ENCODE measurements at regions not wholly inside any gene's neighbourhood (a gene's known extent, or its start where the extent isn't known, plus 50 kb on each side); places are given as distances from the start of the nearest gene placed in this dataset.

DNA sequence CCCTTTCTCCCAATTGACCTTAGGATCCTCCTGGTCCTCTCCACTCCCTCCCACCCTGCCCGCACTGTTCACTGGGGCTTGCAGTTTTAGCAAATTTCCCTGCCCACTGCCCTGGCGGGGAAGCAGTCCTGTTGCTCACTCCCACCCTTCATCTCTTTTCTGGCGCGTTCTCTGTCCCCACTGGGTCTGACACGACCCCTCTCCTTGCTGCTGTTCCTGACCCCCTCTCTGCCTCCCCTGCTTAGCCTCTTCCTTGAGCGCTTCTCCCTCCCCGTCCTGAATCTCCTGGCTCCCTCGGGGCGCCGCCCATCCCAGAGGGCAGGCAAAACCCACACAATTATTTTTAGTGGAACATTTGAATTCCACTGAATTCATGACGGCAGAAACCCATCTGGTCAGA, 1796.4 kb downstream of the TP53TG3F start:
- DNase-seq (ENCODE audit: low spot score), result no peak

DNA sequence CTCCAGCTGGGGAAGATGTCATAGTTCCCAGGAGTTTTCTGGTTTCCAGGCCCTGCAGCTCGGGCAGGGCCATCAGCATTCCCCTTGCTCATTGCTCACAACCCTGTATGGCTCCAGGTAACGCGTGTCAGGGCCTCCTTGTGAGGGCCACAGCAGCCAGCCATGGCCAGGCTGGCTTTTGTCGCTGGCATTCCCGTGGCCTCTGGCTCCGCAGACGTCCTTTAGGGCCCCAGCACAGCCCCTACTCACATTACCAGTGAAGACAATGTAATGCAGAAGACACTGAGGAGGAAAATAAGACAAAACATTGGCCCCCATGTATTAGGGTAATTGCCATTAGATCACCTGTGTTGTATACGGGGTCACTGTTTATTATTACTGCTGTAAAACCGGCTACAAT, 1799.0 kb downstream of the TP53TG3F start:
- DNase-seq (ENCODE audit: low spot score), result no peak

DNA sequence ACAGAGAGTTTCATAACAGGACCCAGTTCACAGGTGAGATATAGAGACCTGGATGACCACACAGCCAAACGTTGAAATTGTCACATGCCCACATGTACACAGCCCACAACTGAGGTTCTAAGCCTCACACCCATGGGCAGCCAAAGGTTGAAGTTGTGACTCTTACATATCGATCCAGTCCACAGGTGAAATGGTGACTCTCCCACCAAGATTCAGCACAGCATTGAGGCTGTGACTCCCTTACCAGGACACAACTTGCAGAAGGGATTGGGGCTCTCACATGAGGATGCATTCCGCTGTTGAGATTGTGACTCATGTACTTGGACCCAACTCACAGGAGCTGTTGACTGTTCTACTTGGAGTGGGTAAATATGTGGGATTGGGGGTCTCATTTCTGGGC, 1836.4 kb downstream of the TP53TG3F start:
- no peak for DNase-seq (ENCODE audit: low spot score)

DNA sequence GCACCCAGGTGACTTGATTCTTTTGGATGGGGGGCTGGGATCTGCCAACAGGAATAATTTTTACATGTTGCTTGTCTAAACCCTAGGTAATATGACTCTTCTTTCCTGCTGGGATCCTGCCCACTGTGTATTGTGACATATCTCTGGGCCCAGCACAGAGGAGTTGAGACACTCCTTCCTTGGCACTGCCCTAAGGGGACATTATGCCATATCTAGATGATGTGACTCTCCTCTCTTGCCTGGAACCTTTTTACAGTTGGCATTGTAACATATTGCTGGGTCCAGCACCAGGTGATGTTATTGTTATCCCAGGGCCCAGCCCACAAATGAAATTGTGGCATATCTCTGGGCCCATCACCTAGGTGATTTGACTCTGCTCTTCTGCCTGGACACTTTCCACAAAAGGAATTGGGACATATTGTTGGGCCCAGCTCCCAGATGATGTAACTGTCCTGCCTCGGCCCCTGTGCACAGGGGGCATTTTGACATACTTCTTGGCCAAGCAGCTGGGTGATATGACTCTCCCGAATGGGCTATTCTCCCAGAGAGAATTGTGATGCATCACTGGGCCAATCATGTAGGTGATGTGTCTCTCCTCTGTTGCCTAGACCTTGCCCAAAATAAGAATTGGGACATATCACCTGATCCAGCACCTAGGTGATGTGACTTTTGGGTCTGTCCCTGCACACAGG, 1837.7 kb downstream of the TP53TG3F start:
- DNase-seq (ENCODE audit: low spot score), result no peak

DNA sequence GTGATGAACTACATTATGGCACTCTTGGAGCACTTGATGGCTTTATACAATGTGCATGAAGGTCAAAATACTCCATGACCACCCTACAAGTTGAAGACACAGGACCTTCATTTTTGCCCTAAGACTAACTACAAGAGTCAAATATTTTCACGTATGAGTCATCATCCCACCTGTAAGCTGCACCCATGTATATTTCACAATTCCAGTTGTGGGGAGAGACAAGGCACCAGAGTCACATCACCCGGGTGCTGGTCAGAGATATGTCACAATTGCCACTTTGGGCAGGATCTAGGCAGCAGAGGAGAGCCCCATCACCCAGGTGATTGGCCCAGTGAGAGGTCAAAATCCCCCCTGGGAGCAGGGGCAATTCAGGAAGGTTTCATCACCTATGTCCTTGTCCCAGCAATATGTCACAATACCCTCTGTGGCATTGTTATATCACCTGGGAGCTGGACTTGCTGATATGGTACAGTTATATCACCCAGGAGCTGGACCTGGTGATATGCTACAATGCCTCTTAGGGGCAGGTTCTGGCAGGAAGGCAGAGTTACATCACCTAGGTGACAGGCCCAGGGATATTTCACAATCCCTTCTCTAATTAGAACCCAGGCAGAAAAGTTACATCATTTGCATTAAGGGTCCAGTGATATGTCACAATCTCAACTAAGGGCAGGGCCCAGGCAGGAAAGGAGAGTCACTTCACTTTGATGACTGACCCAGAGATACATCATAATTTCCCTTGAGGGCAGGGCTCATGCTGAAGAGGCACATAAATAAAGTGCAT, 1839.2 kb downstream of the TP53TG3F start:
- DNase-seq (ENCODE audit: low spot score), result no peak

DNA sequence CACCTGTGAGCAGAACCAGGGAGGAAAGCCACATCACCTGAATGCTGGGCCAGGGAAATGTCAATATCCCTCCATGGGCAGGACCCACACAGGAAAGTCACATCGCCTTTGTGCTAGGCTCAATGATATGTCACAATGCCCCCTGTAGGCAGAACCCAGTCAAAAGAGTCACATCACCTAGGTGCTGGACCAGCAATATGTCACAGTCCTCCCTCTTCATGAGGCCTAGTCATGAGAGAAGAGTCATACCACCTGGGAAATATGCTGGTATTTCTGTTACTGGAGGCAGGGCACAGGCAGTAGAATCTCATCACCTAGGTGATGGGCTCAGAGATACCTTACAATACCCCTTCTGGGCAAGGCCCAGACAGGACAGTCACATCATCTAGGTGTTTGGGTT, 1843.4 kb downstream of the TP53TG3F start:
- DNase-seq (ENCODE audit: low spot score), result no peak

DNA sequence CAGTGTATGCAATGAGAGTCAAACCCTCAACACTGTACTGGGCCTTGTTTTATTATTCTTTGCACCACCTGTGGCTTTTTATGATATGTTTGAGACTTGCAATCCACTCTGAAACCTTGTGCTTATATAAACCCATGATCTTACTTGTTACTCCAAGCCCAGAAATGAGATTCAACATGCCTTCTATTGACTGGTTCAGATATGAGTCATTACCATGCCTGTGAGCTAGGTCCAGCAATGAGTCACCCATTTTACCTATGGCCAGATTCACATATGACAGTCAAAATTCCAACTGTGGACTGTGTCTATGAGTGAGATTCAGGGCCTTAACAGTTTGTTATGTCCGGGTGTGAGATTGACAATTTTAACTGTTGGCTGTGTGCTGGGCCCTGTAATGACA, 1846.1 kb downstream of the TP53TG3F start:
- DNase-seq (ENCODE audit: low spot score), result no peak

DNA sequence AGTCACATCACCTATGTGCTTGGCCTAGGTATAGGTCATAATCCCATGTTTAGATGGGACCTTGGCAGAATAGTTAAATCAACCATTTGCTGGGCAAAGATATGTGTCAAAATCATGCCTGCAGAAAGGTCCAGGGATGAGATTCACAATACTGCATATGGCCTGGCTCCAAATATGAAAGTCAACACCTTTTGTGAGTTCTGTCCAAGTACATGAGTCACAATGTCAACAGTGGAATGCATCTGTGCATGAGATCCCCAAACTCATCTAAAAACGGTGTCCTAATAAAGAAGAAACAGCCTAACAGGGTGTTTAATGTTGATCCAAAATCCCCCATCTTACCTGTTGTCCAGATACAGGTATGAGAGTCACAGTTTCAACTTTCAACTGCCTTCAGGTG, 1847.5 kb downstream of the TP53TG3F start:
- no peak for DNase-seq (ENCODE audit: low spot score)

DNA sequence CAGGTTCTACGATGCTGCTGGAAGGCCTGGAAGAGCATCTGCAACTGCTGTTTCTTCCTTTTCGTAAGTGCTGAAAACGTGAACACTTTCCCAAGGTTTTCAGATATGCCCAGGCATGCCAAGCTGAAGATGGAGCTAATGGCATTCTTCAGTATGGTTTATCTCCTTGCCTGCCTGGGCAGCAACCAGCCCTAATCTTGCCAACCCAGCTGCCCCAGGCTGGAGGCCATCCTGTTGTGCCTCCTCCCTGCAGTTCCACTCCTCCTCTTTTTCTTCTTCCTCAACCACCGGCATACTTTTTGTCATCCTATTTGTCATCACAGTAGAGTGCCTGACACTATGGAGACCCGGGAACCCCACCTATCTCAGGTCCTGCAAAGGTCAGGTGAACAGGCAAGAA, 1849.3 kb downstream of the TP53TG3F start:
- DNase-seq (ENCODE audit: low spot score), result no peak

DNA sequence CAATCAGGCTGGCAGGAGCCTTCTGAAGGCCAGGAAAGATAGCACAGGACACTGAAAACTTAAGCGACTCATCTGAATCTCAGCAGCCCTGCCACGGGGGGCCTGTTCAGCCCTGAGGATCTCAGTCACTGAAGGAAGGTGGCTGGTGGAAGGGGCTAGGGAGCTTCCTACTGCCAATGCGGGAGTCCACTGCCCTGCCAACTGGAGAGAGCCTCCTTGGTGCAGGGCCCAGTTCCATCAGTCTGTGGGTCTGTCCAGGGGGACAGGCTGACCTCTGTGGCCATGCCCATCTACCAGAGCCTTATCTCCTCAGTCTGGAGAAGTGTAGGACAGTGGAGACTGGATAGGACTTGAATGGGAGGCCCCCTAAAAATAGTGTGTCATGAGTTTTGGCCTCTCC, 1851.6 kb downstream of the TP53TG3F start:
- no peak for DNase-seq (ENCODE audit: low spot score)

DNA sequence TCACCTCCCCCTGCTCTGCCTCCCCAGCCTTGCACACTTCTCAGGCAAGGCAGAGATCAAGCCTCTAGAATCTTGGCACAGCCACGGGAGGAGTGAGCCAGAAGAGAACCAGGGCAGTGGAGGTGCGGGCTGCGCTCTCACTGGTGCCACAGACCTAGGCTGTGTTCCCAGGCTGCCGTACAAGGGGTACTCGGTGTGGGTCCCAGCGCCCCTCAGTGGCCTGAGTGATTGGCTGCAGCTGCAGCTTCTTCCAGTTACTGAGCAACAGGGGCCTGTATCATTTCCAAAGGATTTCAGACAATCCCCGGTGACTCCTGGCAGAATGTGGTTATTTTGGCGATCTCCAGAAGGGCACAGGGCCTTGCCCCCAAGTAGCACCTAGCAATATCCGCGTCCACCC, 1852.1 kb downstream of the TP53TG3F start:
- no peak for DNase-seq (ENCODE audit: low spot score)

DNA sequence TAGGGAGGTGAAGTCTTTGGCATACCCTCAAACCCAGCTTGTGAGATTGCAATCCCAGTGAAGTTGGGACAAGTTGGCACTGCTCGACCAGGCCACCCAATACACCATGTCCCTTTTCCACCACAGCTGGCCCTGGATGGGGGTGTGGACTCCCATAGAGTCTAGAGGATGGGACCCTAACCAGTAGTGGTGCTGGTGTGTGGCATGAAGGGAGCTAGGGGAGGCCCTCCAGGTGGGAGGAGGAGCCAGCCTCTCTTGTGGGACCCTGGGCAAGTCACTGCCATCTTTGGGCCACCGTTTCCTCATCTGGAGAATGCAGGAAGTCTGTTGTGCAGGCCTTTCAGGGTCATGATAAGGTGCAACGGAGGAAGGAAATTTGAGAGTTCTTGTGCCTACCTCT, 1854.9 kb downstream of the TP53TG3F start:
- DNase-seq (ENCODE audit: low spot score), result no peak

DNA sequence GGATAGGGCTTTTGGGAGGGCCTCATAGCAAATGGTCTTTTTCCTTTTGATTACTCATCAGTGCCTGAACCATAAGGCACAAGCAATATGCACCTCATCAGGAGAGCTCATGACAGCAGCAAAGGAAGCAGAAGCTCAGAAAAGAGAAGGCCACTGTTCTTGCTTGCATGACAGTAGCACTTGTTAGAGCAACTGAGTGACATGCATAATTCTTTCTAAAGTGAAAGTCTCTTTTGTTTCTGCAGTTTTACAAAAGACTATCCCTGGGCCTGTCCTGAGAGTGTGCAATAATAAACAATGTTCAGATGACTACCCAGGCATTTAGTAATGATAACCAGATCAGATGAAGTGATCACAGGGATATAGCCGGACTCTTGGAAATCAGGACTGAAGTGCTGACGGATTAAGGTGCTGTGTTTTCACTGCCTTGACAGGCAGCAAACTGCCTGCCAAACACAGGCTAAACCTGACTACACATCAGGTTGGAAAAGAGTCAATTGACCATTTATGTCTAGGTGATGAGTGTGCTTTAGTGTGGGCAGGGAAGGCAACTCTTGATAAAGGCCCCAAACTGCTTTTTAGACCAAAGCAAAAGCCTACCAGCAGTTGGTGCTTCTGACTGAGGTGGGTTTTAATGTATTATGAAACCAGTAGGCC, 1860.3 kb downstream of the TP53TG3F start:
- DNase-seq (ENCODE audit: low spot score), result no peak

DNA sequence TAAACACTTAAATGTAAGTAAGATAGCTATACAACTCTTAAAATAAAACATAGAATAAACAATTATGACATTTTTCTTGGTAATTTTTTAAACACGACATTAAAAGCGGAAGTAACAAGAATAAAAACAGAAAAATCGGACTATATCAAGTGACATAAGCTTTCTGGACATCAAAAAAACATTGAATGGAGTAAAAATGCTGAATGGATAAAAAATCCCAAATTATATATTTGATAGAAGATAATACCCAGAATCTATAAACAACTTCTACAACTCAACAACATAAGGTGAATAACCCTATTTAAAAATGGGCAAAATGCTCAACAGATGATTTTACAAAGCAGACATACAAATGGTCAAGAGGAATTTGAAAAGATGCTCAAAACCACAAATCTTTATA, 1866.5 kb downstream of the TP53TG3F start:
- DNase-seq (ENCODE audit: low spot score), result no peak

DNA sequence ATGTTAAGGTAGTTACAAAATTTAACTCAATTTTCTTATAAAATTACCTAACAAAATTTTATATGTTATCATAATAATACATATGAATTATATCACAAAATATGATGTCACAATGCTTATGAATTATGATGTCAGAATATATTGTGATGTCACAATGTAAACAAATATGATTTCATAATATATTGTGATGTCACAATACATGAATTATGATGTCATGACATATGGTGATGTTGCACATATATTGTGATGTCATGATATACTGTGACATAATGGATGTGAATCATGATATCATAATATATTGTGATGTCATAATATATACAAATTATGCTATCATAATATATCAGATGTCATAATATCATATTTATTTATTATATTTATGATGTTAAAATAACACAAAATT, 1879.9 kb downstream of the TP53TG3F start:
- no peak for DNase-seq (ENCODE audit: low spot score)

DNA sequence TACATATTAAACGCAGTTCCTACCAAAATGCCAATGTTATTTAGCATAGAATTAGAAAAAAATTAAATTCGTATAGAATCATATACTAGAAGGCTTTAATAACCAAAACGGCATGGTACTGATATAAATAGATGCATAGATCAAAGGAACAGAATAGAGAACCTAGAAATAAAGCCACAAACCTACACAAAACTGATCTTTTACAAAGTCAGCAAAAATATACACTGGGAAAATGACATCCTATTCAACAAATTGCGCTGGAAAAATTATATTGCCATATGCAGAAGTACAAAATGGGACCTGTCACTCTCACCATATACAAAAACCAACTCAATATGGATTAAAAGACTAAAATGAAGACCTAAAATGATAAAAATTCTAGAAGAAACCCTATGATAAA, 1882.6 kb downstream of the TP53TG3F start:
- no peak for DNase-seq (ENCODE audit: low spot score)

DNA sequence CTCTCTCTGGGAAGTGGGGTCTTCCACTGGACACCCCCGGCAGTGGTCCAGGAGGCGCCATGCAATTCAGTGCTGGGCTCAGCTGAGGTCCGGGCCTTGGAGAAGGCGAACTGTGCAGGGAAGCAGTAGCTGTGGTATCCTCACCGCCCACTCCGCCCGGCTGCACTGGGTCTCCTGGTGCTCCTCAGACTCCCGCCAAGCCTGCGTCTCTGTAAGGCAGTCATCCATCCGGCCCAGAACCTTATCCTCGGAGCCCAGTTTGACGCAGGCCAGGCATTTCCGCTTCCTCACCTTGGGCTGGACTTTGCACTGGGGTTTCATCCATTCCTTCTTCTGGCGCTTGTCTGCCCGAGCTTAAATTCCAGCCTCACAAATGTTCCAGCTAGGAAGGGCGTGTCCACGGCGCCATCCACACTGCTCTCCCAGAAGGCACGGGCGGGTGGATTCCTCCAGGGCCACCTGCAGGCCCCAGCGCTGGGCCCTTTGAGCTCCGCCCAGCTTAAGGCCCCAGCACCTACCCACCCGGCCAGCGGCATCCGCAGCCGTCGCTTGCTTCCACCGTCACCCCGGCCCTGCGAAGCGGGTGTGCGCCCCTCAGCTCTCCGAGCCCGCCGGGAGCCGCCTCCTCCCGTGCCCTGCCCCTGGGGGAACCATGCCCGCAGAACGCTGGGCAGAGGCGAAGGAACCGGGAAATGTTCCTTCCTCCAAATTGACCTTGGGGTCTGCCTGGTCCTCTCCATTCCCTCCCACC, 1884.8 kb downstream of the TP53TG3F start:
- DNase-seq (ENCODE audit: low spot score), result no peak

DNA sequence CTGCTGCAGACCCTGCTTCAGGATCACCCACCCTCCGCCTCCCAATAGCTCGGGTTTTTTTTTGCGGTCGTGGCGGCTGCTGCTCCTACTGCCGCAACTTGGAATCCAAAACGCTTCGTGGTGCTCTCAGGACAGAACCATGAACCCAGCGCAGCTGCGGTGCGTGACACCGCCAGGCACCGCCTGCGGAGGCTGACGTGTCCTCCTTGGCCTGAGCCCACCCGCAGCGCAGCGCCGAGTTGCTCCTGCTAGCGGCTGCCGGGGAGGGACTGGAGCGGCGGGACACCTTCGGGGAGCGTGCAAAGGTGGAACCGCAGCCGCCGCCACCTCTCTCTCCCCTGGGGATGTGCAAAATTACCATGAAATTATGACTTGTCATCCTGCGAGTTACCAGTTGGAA, 1893.0 kb downstream of the TP53TG3F start:
- DNase-seq (ENCODE audit: low spot score), result peak; percentile 66

DNA sequence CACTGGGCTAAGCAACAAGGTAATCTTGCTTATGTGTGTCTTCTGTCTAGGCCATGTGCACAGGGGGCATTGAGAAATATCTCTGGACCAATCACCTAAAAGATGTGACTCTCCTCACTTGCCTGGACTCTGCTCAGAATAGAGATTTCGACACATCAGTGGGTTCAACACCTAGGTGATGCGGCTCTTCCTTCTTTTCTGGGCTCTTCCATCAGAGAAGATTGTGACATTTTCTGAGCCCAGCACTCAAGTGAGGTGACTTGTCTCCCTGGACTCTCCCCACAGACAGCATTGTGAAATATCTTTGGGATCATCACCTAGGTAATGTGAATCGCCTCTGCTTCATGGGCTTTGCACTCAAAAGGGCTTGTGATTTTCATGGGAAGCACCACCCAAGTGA, 1904.1 kb downstream of the TP53TG3F start:
- no peak for DNase-seq (ENCODE audit: low spot score)

DNA sequence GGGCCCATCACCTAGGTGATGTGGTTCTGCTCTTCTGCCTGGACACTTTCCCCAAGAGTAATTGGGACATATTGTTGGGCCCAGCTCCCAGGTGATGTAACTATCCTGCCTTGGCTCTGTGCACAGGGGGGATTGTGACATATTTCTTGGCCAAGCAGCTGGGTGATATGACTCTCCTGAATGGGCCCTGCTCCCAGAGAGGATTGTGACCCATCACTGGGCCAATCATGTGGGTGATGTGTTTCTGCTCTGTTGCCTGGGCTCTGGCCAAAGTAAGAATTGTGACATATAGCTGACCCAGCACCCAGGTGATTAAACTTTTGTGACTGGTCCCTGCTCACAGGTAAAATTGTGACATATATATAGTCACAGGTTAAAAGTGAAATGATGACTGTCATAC, 1904.9 kb downstream of the TP53TG3F start:
- DNase-seq (ENCODE audit: low spot score), result no peak

DNA sequence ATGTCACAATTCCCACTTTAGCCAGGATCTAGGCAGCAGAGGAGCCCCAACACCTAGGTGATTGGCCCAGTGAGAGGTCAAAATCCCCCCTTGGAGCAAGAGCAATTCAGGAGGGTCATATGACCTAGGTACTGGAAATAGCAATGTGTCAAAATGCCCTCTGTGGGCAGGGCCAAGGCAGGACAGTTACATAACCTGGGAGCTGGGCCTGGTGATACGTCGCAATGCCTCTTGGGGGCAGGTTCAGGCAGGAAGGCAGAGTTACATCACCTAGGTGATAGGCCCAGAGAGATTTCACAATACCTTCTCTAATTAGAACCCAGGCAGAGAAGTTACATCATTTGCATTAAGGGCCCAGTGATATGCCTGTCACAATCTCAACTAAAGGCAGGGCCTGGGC, 1906.3 kb downstream of the TP53TG3F start:
- DNase-seq (ENCODE audit: low spot score), result no peak

DNA sequence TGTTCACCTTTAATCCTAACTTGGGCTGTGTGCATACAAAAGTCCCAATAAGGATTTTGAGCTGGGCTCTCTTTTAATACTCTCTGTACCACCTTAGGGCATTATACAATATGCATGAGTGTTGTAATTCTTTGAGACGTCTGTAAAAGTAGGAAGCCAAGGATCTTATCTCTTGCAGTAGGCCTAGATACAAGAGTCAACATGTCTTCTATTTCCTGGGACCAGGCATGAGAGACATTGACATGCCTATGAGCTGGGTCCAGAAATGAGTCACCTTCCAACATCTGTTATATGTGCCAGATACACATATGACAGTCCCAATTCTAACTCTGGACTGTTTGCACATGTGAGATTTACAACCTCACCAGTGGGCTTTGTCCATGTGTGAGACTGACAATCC, 1911.2 kb downstream of the TP53TG3F start:
- no peak for DNase-seq (ENCODE audit: low spot score)

Measured in H4 (cell line).